Vagina (tissue), 2 donors: ENCODE measurements at regions not wholly inside any gene's neighbourhood (a gene's known extent, or its start where the extent isn't known, plus 50 kb on each side); places are given as distances from the start of the nearest gene placed in this dataset.

Experiments used
- DNase-seq, 2 donors: peaks; one replicate each; pipeline ENCODE4 v3.0.0-alpha.2; 2017; ENCODE audit errors: extremely low spot score in 2 of 2
- H3K27ac ChIP-seq: fragments of 200-600 bp; sonication (generic); one replicate; pipeline ENCODE4 v1.5.1; 2019
- H3K27me3 ChIP-seq: fragments of 200-600 bp; sonication (generic); one replicate; pipeline ENCODE4 v1.5.1; 2019
- H3K36me3 ChIP-seq, 2 donors: fragments of 200-600 bp; sonication (generic); one replicate each; pipeline ENCODE4 v1.5.1; 2017 to 2019
- H3K4me1 ChIP-seq: fragments of 200-600 bp; sonication (generic); one replicate; pipeline ENCODE4 v1.5.1; 2019
- H3K4me3 ChIP-seq, 2 donors: fragments of 200-600 bp; sonication (generic); 1 replicate in 1 of 2; 2 replicates in 1 of 2; pipeline ENCODE4 v1.5.1; 2016 to 2019
- H3K9me3 ChIP-seq: fragments of 200-600 bp; sonication (generic); one replicate; pipeline ENCODE4 v1.5.1; 2019
- POLR2A ChIP-seq, 2 donors: fragments of 450-650 bp; IDR thresholded peaks; one replicate each; pipeline ENCODE4 v1.6.1; 2017; ENCODE audit warnings: antibody characterized with exemption in 2 of 2, mild to moderate bottlenecking in 2 of 2, moderate library complexity in 2 of 2
- POLR2AphosphoS5 ChIP-seq, 2 donors: sonication (generic); formaldehyde crosslinking; IDR thresholded peaks; one replicate each; pipeline ENCODE4 v1.9.0; 2017; ENCODE audit warnings: antibody characterized with exemption in 2 of 2, mild to moderate bottlenecking in 2 of 2, low read depth in 1 of 2; ENCODE audit not compliant: insufficient read depth in 1 of 2
- intact Hi-C: fragments of 100-400 bp; cut with DNase I; formaldehyde crosslinking; loops from one replicate; pipeline ENCODE4 v1.15.1; 2023
- TF ChIP-seq, protein P1 (sequence below), 3 experiments: fragments of 450-650 bp in 2 of 3; fragments of 200-600 bp in 1 of 3; sonication (generic) in 1 of 3; IDR thresholded peaks; one replicate each; pipeline ENCODE4 v1.5.1; 2017 to 2019; ENCODE audit warnings: antibody characterized with exemption in 3 of 3, mild to moderate bottlenecking in 2 of 3, moderate library complexity in 2 of 3

DNA sequence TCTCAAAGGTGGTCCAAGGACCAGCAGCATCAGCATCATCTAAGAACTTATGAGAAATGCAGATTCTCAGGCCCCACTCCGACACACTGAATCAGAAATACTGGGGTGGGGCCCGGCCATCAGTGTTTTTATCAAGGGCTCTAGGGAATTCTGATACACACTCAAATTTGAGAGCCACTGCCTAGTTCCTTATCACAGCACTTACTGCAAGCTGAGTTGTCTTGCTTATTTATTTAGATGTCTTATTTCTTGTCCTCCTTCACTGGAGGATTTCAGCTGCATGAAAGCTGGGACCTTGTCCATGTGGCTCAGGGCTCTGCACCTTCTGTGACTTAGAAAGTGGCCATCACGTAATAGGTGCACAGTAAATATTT, 139.4 kb upstream of the RREB1 start:
- no peak overlapping the region for H3K27ac ChIP-seq

DNA sequence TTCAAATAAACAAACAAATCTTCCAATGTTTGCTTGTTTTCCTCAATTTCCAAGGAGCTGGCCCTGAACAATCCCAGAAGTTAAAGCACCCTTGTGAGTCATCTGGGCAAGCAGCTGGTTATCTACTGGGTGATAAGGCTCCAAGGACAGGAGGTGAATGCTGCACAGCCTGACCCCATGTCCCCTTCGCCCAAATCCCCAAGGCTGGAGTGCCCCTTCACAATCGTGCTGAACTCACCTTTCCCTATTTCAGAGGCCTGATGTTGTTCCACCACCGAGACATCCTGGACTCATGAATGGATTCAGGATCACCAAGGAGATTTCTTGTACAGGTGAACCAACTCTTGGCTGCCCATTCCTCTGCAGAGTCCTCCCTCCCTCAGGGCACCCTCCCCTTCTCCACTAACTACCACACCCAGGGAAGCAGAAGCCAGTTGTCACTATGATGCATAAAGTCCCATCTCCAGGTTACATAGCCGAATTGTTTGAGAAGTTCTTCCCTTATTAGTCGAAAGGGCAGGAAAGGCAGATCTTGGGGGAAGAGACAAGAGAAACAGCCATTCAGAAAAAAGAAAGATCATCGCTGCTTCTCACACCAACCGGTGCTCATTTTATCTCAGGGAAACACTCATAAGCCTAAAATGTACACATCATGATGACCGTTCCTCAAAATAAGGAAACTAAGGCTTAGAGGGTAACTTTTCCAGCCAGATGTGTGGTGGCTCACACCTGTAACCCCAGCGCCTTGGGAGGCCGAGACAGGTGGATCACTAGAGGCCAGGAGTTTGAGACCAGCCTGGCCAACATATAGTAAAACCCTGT, 138.8 kb upstream of the RREB1 start:
- Histone ChIP-seq H3K27me3 (no peaks in the 10 kb centered on the region), H3K36me3 (no peaks in the 10 kb centered on the region), H3K27ac (no peak overlapping the region), H3K4me1 (peaks cover 4% of the 10 kb centered on the region), H3K4me3 (no peak overlapping the region), H3K9me3 (no peaks in the 10 kb centered on the region)
- no peak for DNase-seq
- TF ChIP-seq POLR2A (IDR thresholded peaks at IDR 0.05) = no peak
- TF ChIP-seq, protein P1, sequence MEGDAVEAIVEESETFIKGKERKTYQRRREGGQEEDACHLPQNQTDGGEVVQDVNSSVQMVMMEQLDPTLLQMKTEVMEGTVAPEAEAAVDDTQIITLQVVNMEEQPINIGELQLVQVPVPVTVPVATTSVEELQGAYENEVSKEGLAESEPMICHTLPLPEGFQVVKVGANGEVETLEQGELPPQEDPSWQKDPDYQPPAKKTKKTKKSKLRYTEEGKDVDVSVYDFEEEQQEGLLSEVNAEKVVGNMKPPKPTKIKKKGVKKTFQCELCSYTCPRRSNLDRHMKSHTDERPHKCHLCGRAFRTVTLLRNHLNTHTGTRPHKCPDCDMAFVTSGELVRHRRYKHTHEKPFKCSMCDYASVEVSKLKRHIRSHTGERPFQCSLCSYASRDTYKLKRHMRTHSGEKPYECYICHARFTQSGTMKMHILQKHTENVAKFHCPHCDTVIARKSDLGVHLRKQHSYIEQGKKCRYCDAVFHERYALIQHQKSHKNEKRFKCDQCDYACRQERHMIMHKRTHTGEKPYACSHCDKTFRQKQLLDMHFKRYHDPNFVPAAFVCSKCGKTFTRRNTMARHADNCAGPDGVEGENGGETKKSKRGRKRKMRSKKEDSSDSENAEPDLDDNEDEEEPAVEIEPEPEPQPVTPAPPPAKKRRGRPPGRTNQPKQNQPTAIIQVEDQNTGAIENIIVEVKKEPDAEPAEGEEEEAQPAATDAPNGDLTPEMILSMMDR (IDR thresholded peaks at IDR 0.05) = no peak
- intact Hi-C loops = no loop called here

More for the DNA sequence above, 139.4 kb upstream of the RREB1 start:
- no peak for DNase-seq
- H3K27me3 ChIP-seq = no peaks in the 10 kb centered on the region
- H3K36me3 ChIP-seq = no peaks in the 10 kb centered on the region
- H3K4me1 ChIP-seq = peaks cover 4% of the 10 kb centered on the region
- no peaks in the 10 kb centered on the region for H3K9me3 ChIP-seq
- intact Hi-C loops = no loop called here
- TF ChIP-seq, protein P1 (IDR thresholded peaks at IDR 0.05) = no peak
- no peak for TF ChIP-seq POLR2AphosphoS5 (IDR thresholded peaks at IDR 0.05; ENCODE audit: insufficient read depth in 1 of 2, low read depth in 1 of 2)
- TF ChIP-seq POLR2A (IDR thresholded peaks at IDR 0.05) = no peak
- H3K4me3 ChIP-seq = no peak overlapping the region

DNA sequence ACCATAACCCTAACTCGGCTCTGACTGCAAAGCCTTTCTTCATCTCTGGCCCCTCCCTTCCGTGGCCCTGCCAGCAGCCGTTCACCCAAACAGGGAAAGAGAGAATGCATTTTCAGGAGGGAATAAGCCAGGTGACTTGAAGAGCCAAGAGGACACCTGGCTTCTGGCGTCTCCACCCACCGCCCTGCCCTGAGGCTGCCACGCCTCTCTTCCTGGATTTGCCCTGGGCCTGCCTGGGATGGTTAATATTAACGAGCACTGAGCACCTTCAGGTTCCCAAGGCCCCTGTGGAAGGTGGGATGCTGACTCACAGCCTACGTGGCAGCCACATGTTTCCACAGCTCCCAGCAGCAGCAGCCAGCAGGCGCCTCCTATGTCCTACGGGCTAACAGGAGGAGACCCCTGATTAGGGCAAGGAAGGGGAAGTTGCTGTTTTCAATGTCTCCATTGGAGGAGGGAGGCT, 138.0 kb upstream of the RREB1 start:
- no peak overlapping the region for H3K4me3 ChIP-seq
- H3K27ac ChIP-seq = no peak overlapping the region
- no peaks in the 10 kb centered on the region for H3K9me3 ChIP-seq
- TF ChIP-seq, protein P1 (IDR thresholded peaks at IDR 0.05) = no peak
- TF ChIP-seq POLR2AphosphoS5 (IDR thresholded peaks at IDR 0.05; ENCODE audit: insufficient read depth in 1 of 2, low read depth in 1 of 2) (peak in 1 of 2 donors; percentile 59), POLR2A (IDR thresholded peaks at IDR 0.05) (no peak)
- intact Hi-C loops = no loop called here
- no peaks in the 10 kb centered on the region for H3K27me3 ChIP-seq
- peak in 1 of 2 donors; percentile 93 for DNase-seq
- H3K4me1 ChIP-seq = peaks cover 4% of the 10 kb centered on the region
- H3K36me3 ChIP-seq = no peaks in the 10 kb centered on the region

GRCh38 chr6:6970851-6971250, 136.9 kb upstream of the RREB1 start:
- no peaks in the 10 kb centered on the region for H3K9me3 ChIP-seq
- H3K4me3 ChIP-seq = no peak overlapping the region
- intact Hi-C loops = no loop called here
- TF ChIP-seq POLR2AphosphoS5 (IDR thresholded peaks at IDR 0.05; ENCODE audit: insufficient read depth in 1 of 2, low read depth in 1 of 2) (no peak), POLR2A (IDR thresholded peaks at IDR 0.05) (no peak)
- TF ChIP-seq, protein P1 (IDR thresholded peaks at IDR 0.05) = no peak
- peaks cover 4% of the 10 kb centered on the region for H3K4me1 ChIP-seq
- DNase-seq = no peak
- no peaks in the 10 kb centered on the region for H3K36me3 ChIP-seq
- no peak overlapping the region for H3K27ac ChIP-seq
- H3K27me3 ChIP-seq = no peaks in the 10 kb centered on the region

GRCh38 chr6:6971369-6971768, 136.4 kb upstream of the RREB1 start:
- no peak overlapping the region for H3K4me3 ChIP-seq
- no peaks in the 10 kb centered on the region for H3K9me3 ChIP-seq
- peaks cover 4% of the 10 kb centered on the region for H3K4me1 ChIP-seq
- no peak for DNase-seq
- H3K27ac ChIP-seq = no peak overlapping the region
- H3K36me3 ChIP-seq = no peaks in the 10 kb centered on the region
- intact Hi-C loops = no loop called here
- H3K27me3 ChIP-seq = no peaks in the 10 kb centered on the region
- no peak for TF ChIP-seq POLR2A (IDR thresholded peaks at IDR 0.05)
- TF ChIP-seq, protein P1 (IDR thresholded peaks at IDR 0.05) = no peak
- TF ChIP-seq POLR2AphosphoS5 (IDR thresholded peaks at IDR 0.05; ENCODE audit: insufficient read depth in 1 of 2, low read depth in 1 of 2) = no peak
